ENCODE measurements at regions not wholly inside any gene's neighbourhood (a gene's known extent, or its start where the extent isn't known, plus 50 kb on each side); places are given as distances from the start of the nearest gene placed in this dataset.
A peak's percentile ranks its signal among the peaks of the same experiment; 100 is the strongest.

- no peak for TF ChIP-seq CTCF (IDR thresholded peaks at IDR 0.05; ENCODE audit: insufficient read depth, low read depth, low read length, missing control alignments)
- no peak for DNase-seq (ENCODE audit: low read depth)
- no peak overlapping the region for H3K4me3 ChIP-seq (ENCODE audit: low read length)
Observed at GRCh38 chr4:52212702-52213101, 161.6 kb downstream of the SPATA18 start.

DNA sequence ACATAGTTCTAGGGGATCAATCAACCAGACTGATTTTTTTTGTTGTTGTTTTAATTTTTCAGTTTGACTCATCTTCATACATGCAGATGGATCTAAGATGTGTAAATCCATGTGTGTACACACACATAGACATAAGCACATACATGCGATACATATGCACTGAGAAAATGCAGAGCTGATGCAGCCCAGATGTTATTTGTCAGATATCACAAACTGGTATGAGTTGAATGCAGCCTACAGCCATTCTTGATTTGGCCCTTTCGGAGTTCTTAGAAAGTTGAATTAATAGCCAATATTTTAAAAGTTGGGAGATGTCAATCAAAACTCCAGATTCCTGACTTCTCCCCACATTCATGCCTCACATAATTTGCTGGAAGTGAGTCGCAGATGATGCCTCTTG, 180.4 kb downstream of the SPATA18 start:
- no peak overlapping the region for H3K4me3 ChIP-seq (ENCODE audit: low read length)
- no peak for TF ChIP-seq CTCF (IDR thresholded peaks at IDR 0.05; ENCODE audit: insufficient read depth, low read depth, low read length, missing control alignments)
- no peak for DNase-seq (ENCODE audit: low read depth)

GRCh38 chr4:52234561-52235440, 183.7 kb downstream of the SPATA18 start:
- no peak overlapping the region for H3K4me3 ChIP-seq (ENCODE audit: low read length)
- peak; percentile 68 for TF ChIP-seq CTCF (IDR thresholded peaks at IDR 0.05; ENCODE audit: insufficient read depth, low read depth, low read length, missing control alignments)
- DNase-seq (ENCODE audit: low read depth) = peak; percentile 64

GRCh38 chr4:52235552-52236201, 184.6 kb downstream of the SPATA18 start:
- no peak overlapping the region for H3K4me3 ChIP-seq (ENCODE audit: low read length)
- DNase-seq (ENCODE audit: low read depth) = no peak
- no peak for TF ChIP-seq CTCF (IDR thresholded peaks at IDR 0.05; ENCODE audit: insufficient read depth, low read depth, low read length, missing control alignments)

- peak; percentile 16 for DNase-seq (ENCODE audit: low read depth)
- TF ChIP-seq CTCF (IDR thresholded peaks at IDR 0.05; ENCODE audit: insufficient read depth, low read depth, low read length, missing control alignments) = no peak
- no peak overlapping the region for H3K4me3 ChIP-seq (ENCODE audit: low read length)
Observed at GRCh38 chr4:52241916-52242315, 190.8 kb downstream of the SPATA18 start.

DNA sequence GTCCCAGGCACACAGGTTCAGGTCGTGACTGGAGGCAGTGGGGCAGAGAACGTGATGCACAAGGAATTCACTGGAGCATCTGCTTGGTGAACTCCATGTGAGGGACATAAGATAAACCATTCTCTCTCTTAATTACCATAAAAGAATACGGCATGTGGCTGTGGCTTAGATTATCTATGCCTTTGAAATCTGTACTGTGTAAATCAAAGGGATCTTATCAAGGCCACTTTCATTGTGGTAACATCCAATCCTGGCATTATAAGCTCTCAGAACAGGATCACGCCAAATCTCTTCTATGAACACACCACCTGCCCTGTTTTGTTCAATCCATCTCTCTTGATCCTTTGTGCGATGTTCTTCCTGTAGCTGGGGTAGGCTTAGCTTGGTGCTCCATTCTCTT, 192.3 kb downstream of the SPATA18 start:
- H3K4me3 ChIP-seq (ENCODE audit: low read length) = no peak overlapping the region
- TF ChIP-seq CTCF (IDR thresholded peaks at IDR 0.05; ENCODE audit: insufficient read depth, low read depth, low read length, missing control alignments) = no peak
- no peak for DNase-seq (ENCODE audit: low read depth)
